IMR-90 (cell line): ENCODE measurements at regions not wholly inside any gene's neighbourhood (a gene's known extent, or its start where the extent isn't known, plus 50 kb on each side); places are given as distances from the start of the nearest gene placed in this dataset.

ENCODE experiments used
- ATAC-seq: fragments of 200-7000 bp; cut with Tn5 transposase; 2 replicates; pipeline ENCODE4 v1.9.1; 2020; ENCODE audit warnings: low read depth, mild to moderate bottlenecking, moderate library complexity
- BruUV-seq: library from RNA; stranded (reverse); fragments of 400-500 nt; replicated peaks from 2 replicates; lab custom pipeline; 2021; lab: Mats Ljungman, UMichigan
- CTCF ChIA-PET: fragments of 300-600 bp; formaldehyde crosslinking; extraction: SDS; loops from one replicate; lab custom pipeline; 2021; ENCODE audit warnings: antibody characterized with exemption; lab: Yijun Ruan, JAX
- POLR2A ChIA-PET: fragments of 300-600 bp; sonication (Branson Sonifier 250); formaldehyde crosslinking; loops from one replicate; lab custom pipeline; 2022; ENCODE audit warnings: antibody characterized with exemption; ENCODE audit not compliant: unreplicated experiment; lab: Charles Lee
- DNase-seq: peaks from one replicate; pipeline ENCODE4 v3.0.0; 2013
- H2AFZ ChIP-seq: replicated peaks from 2 replicates; pipeline ENCODE3; 2013; ENCODE audit warnings: low read length, mild to moderate bottlenecking; ENCODE audit not compliant: poor library complexity
- H2AK5ac ChIP-seq: 2 replicates; pipeline ENCODE4 v1.6.1; 2013; ENCODE audit warnings: low read depth, low read length, inconsistent platforms
- H2AK9ac ChIP-seq: replicated peaks from 2 replicates; pipeline ENCODE3; 2013; ENCODE audit warnings: mild to moderate bottlenecking, low read depth, low read length, moderate library complexity; ENCODE audit not compliant: poor library complexity
- H2BK120ac ChIP-seq: 2 replicates; pipeline ENCODE4 v1.6.1; 2013; ENCODE audit warnings: low read depth, low read length, inconsistent platforms
- H2BK15ac ChIP-seq: 3 replicates; pipeline ENCODE4 v1.6.1; 2013; ENCODE audit warnings: low read depth, low read length, inconsistent platforms
- H2BK20ac ChIP-seq: 2 replicates; pipeline ENCODE4 v1.6.1; 2013; ENCODE audit warnings: low read depth, mild to moderate bottlenecking, inconsistent platforms, low read length, moderate library complexity
- H2BK5ac ChIP-seq: 2 replicates; pipeline ENCODE4 v1.6.1; 2013; ENCODE audit warnings: mild to moderate bottlenecking, low read depth, low read length, inconsistent platforms; ENCODE audit not compliant: poor library complexity, severe bottlenecking
- H3K14ac ChIP-seq: replicated peaks from 2 replicates; pipeline ENCODE4 v1.6.1; 2013; ENCODE audit warnings: low read depth, low read length, inconsistent platforms
- H3K18ac ChIP-seq: 2 replicates; pipeline ENCODE4 v1.6.1; 2013; ENCODE audit warnings: low read depth, low read length, control low read depth
- H3K23ac ChIP-seq: 2 replicates; pipeline ENCODE4 v1.6.1; 2013; ENCODE audit warnings: low read depth, low read length, inconsistent platforms
- H3K27ac ChIP-seq: 2 replicates; pipeline ENCODE4 v1.5.1; 2013; ENCODE audit warnings: mild to moderate bottlenecking, control low read depth, low read length; ENCODE audit not compliant: insufficient read depth
- H3K27me3 ChIP-seq: 2 replicates; pipeline ENCODE4 v1.6.1; 2013; ENCODE audit warnings: low read length; ENCODE audit not compliant: control insufficient read depth, insufficient read depth
- H3K36me3 ChIP-seq: 2 replicates; pipeline ENCODE4 v1.6.1; 2013; ENCODE audit warnings: low read length, mixed read lengths; ENCODE audit not compliant: control insufficient read depth, insufficient read depth
- H3K4ac ChIP-seq: 2 replicates; pipeline ENCODE4 v1.6.1; 2013; ENCODE audit warnings: low read depth, low read length, inconsistent platforms
- H3K4me1 ChIP-seq: 2 replicates; pipeline ENCODE4 v1.6.1; 2013; ENCODE audit warnings: low read length, mixed read lengths; ENCODE audit not compliant: control insufficient read depth, insufficient read depth
- H3K4me2 ChIP-seq: 2 replicates; pipeline ENCODE4 v1.6.1; 2013; ENCODE audit warnings: low read depth, mild to moderate bottlenecking, control low read depth, low read length, moderate library complexity
- H3K4me3 ChIP-seq: 2 replicates; pipeline ENCODE4 v1.5.1; 2013; ENCODE audit warnings: low read depth, mild to moderate bottlenecking, control low read depth, low read length, moderate library complexity; ENCODE audit not compliant: insufficient read depth
- H3K56ac ChIP-seq: 2 replicates; pipeline ENCODE4 v1.6.1; 2013; ENCODE audit warnings: low read length, inconsistent platforms; ENCODE audit not compliant: insufficient read depth; ENCODE audit errors: extremely low read depth
- H3K79me1 ChIP-seq, 2 experiments: 2 replicates each; pipeline ENCODE4 v1.6.1; 2013; ENCODE audit warnings: low read length in 2 of 2, inconsistent platforms in 1 of 2, low read depth in 1 of 2
- H3K9ac ChIP-seq: 2 replicates; pipeline ENCODE4 v1.6.1; 2013; ENCODE audit warnings: low read depth, low read length, control low read depth
- H3K9me1 ChIP-seq: 2 replicates; pipeline ENCODE4 v1.6.1; 2013; ENCODE audit warnings: low read length, inconsistent platforms; ENCODE audit not compliant: insufficient read depth
- H3K9me3 ChIP-seq: 2 replicates; pipeline ENCODE4 v1.6.1; 2013; ENCODE audit warnings: low read length; ENCODE audit not compliant: control insufficient read depth, insufficient read depth
- H4K20me1 ChIP-seq: 2 replicates; pipeline ENCODE4 v1.6.1; 2013; ENCODE audit warnings: low read length, inconsistent platforms; ENCODE audit not compliant: insufficient read depth
- H4K5ac ChIP-seq: 2 replicates; pipeline ENCODE4 v1.6.1; 2013; ENCODE audit warnings: mild to moderate bottlenecking, low read depth, low read length, control low read depth
- H4K8ac ChIP-seq, 2 experiments: 2 replicates each; pipeline ENCODE4 v1.6.1; 2013; ENCODE audit warnings: low read depth in 2 of 2, low read length in 2 of 2, control low read depth in 1 of 2, inconsistent platforms in 1 of 2
- H4K91ac ChIP-seq: 2 replicates; pipeline ENCODE4 v1.6.1; 2013; ENCODE audit warnings: low read depth, low read length, inconsistent platforms; ENCODE audit not compliant: insufficient read depth
- BHLHE40 ChIP-seq: fragments of 150-350 bp; IDR thresholded peaks from 2 replicates; pipeline ENCODE4 v1.6.1; 2016; ENCODE audit warnings: mild to moderate bottlenecking, low read depth, low read length
- MAZ ChIP-seq: IDR thresholded peaks from 2 replicates; pipeline ENCODE4 v1.6.1; 2012; ENCODE audit warnings: low read depth, mild to moderate bottlenecking, low read length, improper control_type of control experiment, moderate library complexity, borderline replicate concordance
- RAD21 ChIP-seq: IDR thresholded peaks from 2 replicates; pipeline ENCODE4 v1.6.1; 2012; ENCODE audit warnings: low read length, improper control_type of control experiment
- dilution Hi-C: fragments of 300-500 bp; cut with HindIII; formaldehyde crosslinking; loops from one replicate; pipeline ENCODE4 v1.14.3; 2018; ENCODE audit warnings: low sequenced_read_pairs; ENCODE audit not compliant: unreplicated experiment
- in situ Hi-C: fragments of 300-500 bp; cut with MboI; formaldehyde crosslinking; loops from 3 replicates; pipeline ENCODE4 v1.14.3; 2019; ENCODE audit warnings: low sequenced_read_pairs, inconsistent platforms, mixed read lengths
- intact Hi-C: fragments of 100-400 bp; cut with micrococcal nuclease; formaldehyde crosslinking; loops from 2 replicates; pipeline ENCODE4 v1.10.0; 2022

DNA sequence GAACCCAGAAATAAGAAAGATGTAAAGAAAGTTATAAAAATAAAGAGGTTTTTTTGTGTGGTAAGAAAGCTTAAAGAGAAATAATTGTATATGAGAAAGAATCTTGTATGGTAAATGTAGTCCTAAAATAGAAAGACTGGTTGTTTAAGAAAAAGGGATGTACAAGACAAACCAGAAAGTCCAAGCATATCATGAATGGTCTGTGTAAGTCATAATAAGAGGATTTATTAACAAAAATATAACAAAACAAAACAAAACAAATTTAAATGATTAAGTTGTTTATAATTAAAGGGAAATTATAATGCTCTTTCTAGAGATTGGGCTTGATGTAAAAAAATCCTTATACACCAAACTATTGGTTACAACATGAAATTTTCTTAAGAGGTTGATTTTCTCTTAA lies 590.4 kb upstream of the PTGER4 start:
- H3K4ac ChIP-seq: no peak overlapping the region
- no peak overlapping the region for H2AFZ ChIP-seq
- intact Hi-C loops: no loop called here
- DNase-seq (peak; percentile 1), ATAC-seq (no peak)
- H4K20me1 ChIP-seq: no peaks in the 10 kb centered on the region
- H3K9me3 ChIP-seq: peaks cover 2% of the 10 kb centered on the region
- no peak overlapping the region for H3K9ac ChIP-seq
- H4K5ac ChIP-seq: no peak overlapping the region
- no peaks in the 10 kb centered on the region for H3K27me3 ChIP-seq
- H2AK9ac ChIP-seq: no peak overlapping the region
- no peak overlapping the region for H2BK15ac ChIP-seq
- no peak overlapping the region for H2AK5ac ChIP-seq
- no peaks in the 10 kb centered on the region for H3K9me1 ChIP-seq
- no peaks in the 10 kb centered on the region for H3K79me1 ChIP-seq
- no peak overlapping the region for H3K27ac ChIP-seq
- BruUV-seq: no TSS peak
- no peak overlapping the region for H3K56ac ChIP-seq
- H4K91ac ChIP-seq: no peak overlapping the region
- H2BK120ac ChIP-seq: no peak overlapping the region
- H3K4me1 ChIP-seq: no peaks in the 10 kb centered on the region
- dilution Hi-C loops: no loop called here
- ChIA-PET CTCF (no interaction called here), POLR2A (no interaction called here)
- no peak overlapping the region for H3K14ac ChIP-seq
- no peak overlapping the region for H3K4me2 ChIP-seq
- H3K4me3 ChIP-seq: no peak overlapping the region
- H3K23ac ChIP-seq: no peak overlapping the region
- H3K36me3 ChIP-seq: no peaks in the 10 kb centered on the region
- TF ChIP-seq BHLHE40 (no peak), MAZ (no peak), RAD21 (no peak)
- H2BK20ac ChIP-seq: no peak overlapping the region
- in situ Hi-C loops: no loop called here
- H4K8ac ChIP-seq: no peak overlapping the region
- no peak overlapping the region for H3K18ac ChIP-seq
- no peak overlapping the region for H2BK5ac ChIP-seq
